H1 (cell line): ENCODE measurements at regions not wholly inside any gene's neighbourhood (a gene's known extent, or its start where the extent isn't known, plus 50 kb on each side); places are given as distances from the start of the nearest gene placed in this dataset.

ENCODE experiments used
- POU5F1 ChIP-seq: IDR thresholded peaks from 2 replicates; pipeline ENCODE4 v1.6.1; 2011; ENCODE audit warnings: low read depth, mild to moderate bottlenecking, low read length, moderate library complexity
- SAP30 ChIP-seq: fragments of 300-600 bp; sonication (generic); IDR thresholded peaks from 2 replicates; pipeline ENCODE4 v1.7.1; 2012; ENCODE audit warnings: low read length, moderate library complexity, mild to moderate bottlenecking, inconsistent platforms; ENCODE audit not compliant: insufficient read depth, insufficient replicate concordance
- TF ChIP-seq, protein P1 (sequence below): IDR thresholded peaks from 2 replicates; pipeline ENCODE4 v1.6.1; 2012; ENCODE audit warnings: low read length, inconsistent platforms

DNA sequence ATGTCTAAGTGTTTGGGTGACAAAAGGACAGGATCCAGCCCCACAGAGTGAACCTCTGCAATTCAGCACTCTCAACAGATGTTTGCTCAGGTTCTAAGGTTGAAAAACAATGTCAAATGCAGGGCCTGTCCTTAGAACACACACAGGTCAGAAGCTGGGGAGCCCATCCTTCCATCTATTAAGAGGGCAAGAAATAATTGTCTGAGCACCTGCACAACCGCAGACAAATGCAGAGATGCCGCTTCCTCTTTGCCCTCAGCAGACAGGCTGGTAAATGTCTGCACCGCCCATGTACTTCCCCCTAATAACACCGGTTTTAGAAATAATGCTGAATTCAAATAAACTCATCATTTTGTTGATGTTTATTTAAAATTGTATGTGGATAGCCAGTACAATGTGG, 414.5 kb upstream of the ADAMTS16 start (continued):
- TF ChIP-seq, protein P1, sequence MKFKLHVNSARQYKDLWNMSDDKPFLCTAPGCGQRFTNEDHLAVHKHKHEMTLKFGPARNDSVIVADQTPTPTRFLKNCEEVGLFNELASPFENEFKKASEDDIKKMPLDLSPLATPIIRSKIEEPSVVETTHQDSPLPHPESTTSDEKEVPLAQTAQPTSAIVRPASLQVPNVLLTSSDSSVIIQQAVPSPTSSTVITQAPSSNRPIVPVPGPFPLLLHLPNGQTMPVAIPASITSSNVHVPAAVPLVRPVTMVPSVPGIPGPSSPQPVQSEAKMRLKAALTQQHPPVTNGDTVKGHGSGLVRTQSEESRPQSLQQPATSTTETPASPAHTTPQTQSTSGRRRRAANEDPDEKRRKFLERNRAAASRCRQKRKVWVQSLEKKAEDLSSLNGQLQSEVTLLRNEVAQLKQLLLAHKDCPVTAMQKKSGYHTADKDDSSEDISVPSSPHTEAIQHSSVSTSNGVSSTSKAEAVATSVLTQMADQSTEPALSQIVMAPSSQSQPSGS: no peak
- TF ChIP-seq SAP30 (no peak), POU5F1 (no peak)
